Small intestine (tissue), 7 donors: ENCODE measurements at regions not wholly inside any gene's neighbourhood (a gene's known extent, or its start where the extent isn't known, plus 50 kb on each side); places are given as distances from the start of the nearest gene placed in this dataset.

ENCODE experiments used
- DNase-seq, 2 donors: peaks; one replicate each; pipeline versions ENCODE4 v3.0.0 to v3.0.0-alpha.2; 2013
- FAIRE-seq: peaks from 2 replicates; lab custom pipeline; 2012; peaks lifted over from hg19 to GRCh38; lab: Jason Lieb, UNC
- H3K27ac ChIP-seq, 3 donors: one replicate each; pipeline ENCODE4 v1.5.1; 2013; ENCODE audit warnings: low read length in 2 of 3, mild to moderate bottlenecking in 2 of 3, control low read depth in 1 of 3, inconsistent platforms in 1 of 3, low read depth in 1 of 3, moderate library complexity in 1 of 3
- H3K27me3 ChIP-seq, 3 donors: one replicate each; pipeline ENCODE4 v1.6.1; 2013; ENCODE audit warnings: low read length in 3 of 3, inconsistent platforms in 1 of 3; ENCODE audit not compliant: control insufficient read depth in 3 of 3, insufficient read depth in 3 of 3
- H3K36me3 ChIP-seq, 3 donors: one replicate each; pipeline ENCODE4 v1.6.1; 2013; ENCODE audit warnings: low read length in 3 of 3, inconsistent platforms in 1 of 3, low read depth in 1 of 3, mild to moderate bottlenecking in 1 of 3, moderate library complexity in 1 of 3; ENCODE audit not compliant: control insufficient read depth in 3 of 3, insufficient read depth in 2 of 3
- H3K4me1 ChIP-seq, 3 donors: one replicate each; pipeline ENCODE4 v1.6.1; 2013; ENCODE audit warnings: low read length in 2 of 3, inconsistent platforms in 1 of 3, low read depth in 1 of 3, mild to moderate bottlenecking in 1 of 3, moderate library complexity in 1 of 3; ENCODE audit not compliant: control insufficient read depth in 3 of 3, insufficient read depth in 2 of 3
- H3K4me3 ChIP-seq, 3 donors: one replicate each; pipeline ENCODE4 v1.5.1; 2013; ENCODE audit warnings: low read length in 3 of 3, control low read depth in 1 of 3, inconsistent platforms in 1 of 3, low read depth in 1 of 3, mild to moderate bottlenecking in 1 of 3, moderate library complexity in 1 of 3
- H3K9me3 ChIP-seq, 2 donors: one replicate each; pipeline ENCODE4 v1.6.1; 2013; ENCODE audit warnings: low read depth in 1 of 2, low read length in 1 of 2; ENCODE audit not compliant: control insufficient read depth in 2 of 2, insufficient read depth in 1 of 2
- WGBS, 3 donors: extraction: QIAGEN DNeasy Blood & Tissue Kit; methylation state at CpG; one replicate each; pipeline ENCODE4 v1.1.7; 2013; 5-methylcytosine and 5-hydroxymethylcytosine counted together
- donor health status: healthy with polysubstance abuse.
- donor health status: control.
- donor health status: control.
- donor health status: Bipolar disorder and iron deficiency.
- donor health status: healthy.

GRCh38 chr18:65942104-65942503 lies 191.3 kb downstream of the CDH7 start:
- no peak for FAIRE-seq
- DNase-seq: peak in 1 of 2 donors; percentile 21

GRCh38 chr18:65941482-65941881 lies 190.7 kb downstream of the CDH7 start:
- no peaks in the 10 kb centered on the region for H3K36me3 ChIP-seq
- WGBS, 3 donors: 93 to 96% (median 93%) methylated on average over 4 of the region's 4 CpGs

More at GRCh38 chr18:65942104-65942503, 191.3 kb downstream of the CDH7 start:
- Histone ChIP-seq H3K36me3 (no peaks in the 10 kb centered on the region), H3K9me3 (no peaks in the 10 kb centered on the region), H3K4me1 (no peaks in the 10 kb centered on the region), H3K27me3 (no peaks in the 10 kb centered on the region), H3K4me3 (no peak overlapping the region), H3K27ac (no peak overlapping the region)
- 31 to 51% (median 31%) methylated on average over 2 of the region's 2 CpGs for WGBS, 3 donors

More at GRCh38 chr18:65941482-65941881, 190.7 kb downstream of the CDH7 start:
- Histone ChIP-seq H3K4me3 (no peak overlapping the region), H3K27ac (no peak overlapping the region), H3K9me3 (no peaks in the 10 kb centered on the region), H3K27me3 (no peaks in the 10 kb centered on the region), H3K4me1 (no peaks in the 10 kb centered on the region)
- FAIRE-seq: no peak
- peak in 1 of 2 donors; percentile 13 for DNase-seq
